Fibroblast of pulmonary artery (primary cell): ENCODE measurements at regions not wholly inside any gene's neighbourhood (a gene's known extent, or its start where the extent isn't known, plus 50 kb on each side); places are given as distances from the start of the nearest gene placed in this dataset.

Experiments used
- DNase-seq: peaks from one replicate; pipeline ENCODE4 v3.0.0-alpha.2; 2010; ENCODE audit warnings: low read depth
- H3K4me3 ChIP-seq: replicated peaks from 2 replicates; pipeline ENCODE4 v1.5.1; 2011; ENCODE audit warnings: low read depth, mild to moderate bottlenecking, control low read depth, low read length, moderate library complexity
- TF ChIP-seq, protein P1 (sequence below): IDR thresholded peaks from 2 replicates; pipeline ENCODE4 v1.5.1; 2011; ENCODE audit warnings: mild to moderate bottlenecking, control low read depth, low read length, inconsistent platforms; ENCODE audit errors: missing control alignments

- TF ChIP-seq, protein P1, sequence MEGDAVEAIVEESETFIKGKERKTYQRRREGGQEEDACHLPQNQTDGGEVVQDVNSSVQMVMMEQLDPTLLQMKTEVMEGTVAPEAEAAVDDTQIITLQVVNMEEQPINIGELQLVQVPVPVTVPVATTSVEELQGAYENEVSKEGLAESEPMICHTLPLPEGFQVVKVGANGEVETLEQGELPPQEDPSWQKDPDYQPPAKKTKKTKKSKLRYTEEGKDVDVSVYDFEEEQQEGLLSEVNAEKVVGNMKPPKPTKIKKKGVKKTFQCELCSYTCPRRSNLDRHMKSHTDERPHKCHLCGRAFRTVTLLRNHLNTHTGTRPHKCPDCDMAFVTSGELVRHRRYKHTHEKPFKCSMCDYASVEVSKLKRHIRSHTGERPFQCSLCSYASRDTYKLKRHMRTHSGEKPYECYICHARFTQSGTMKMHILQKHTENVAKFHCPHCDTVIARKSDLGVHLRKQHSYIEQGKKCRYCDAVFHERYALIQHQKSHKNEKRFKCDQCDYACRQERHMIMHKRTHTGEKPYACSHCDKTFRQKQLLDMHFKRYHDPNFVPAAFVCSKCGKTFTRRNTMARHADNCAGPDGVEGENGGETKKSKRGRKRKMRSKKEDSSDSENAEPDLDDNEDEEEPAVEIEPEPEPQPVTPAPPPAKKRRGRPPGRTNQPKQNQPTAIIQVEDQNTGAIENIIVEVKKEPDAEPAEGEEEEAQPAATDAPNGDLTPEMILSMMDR, result no peak
- no peak for DNase-seq
- H3K4me3 ChIP-seq, result no peak overlapping the region
Observed at GRCh38 chr10:6338361-6338760, 135.6 kb downstream of the PFKFB3 start.

GRCh38 chr10:6339891-6340290 lies 137.2 kb downstream of the PFKFB3 start:
- H3K4me3 ChIP-seq, result no peak overlapping the region
- TF ChIP-seq, protein P1, result no peak
- DNase-seq, result no peak

DNA sequence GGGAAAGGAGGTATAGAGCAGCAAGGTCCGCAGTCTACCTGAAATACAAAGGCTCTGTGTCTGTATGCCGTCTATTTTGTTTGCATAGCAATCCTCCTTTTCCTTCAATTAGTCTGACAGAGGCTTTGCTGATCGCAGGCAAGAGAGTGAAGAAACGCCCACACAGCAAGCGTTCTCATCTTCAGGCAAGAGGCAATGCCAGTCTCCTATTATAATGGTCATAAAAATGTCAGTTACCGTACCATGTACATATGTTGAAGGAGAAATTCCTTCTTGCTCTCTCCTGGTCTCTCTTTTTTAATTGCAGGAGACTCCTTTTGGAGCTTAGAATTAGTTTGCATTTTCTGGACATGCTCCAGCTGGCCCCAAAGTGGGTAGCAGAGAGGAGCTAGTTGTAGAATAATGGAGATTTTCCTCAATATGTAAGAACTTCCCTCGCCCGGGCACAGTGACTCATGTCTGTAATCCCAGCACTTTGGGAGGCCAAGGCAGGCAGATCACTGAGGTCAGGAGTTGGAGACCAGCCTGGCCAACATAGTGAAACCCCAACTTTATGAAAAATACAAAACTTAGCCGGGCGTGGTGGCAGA lies 139.5 kb downstream of the PFKFB3 start:
- TF ChIP-seq, protein P1, result no peak

GRCh38 chr10:6343305-6344010 lies 140.7 kb downstream of the PFKFB3 start:
- TF ChIP-seq, protein P1, result no peak
- no peak overlapping the region for H3K4me3 ChIP-seq
- DNase-seq, result no peak

More for the DNA sequence above, 139.5 kb downstream of the PFKFB3 start:
- H3K4me3 ChIP-seq, result no peak overlapping the region
- no peak for DNase-seq

DNA sequence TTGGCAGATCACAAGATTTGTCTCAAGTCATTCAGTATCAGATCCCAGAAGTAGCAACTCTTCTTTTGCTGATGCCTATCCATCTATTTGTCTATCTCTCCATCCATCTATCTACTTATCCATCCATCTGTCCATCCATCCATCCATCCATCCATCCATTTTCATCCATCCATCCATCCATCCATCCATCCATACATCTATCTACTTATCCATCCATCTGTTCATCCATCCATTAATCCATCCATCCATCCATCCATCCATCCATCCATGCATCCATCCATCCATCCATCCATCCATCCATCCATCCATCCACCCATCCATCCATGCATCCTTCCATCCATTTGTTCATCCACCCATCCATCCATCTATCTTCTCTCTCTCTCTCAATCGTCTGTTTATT lies 142.7 kb downstream of the PFKFB3 start:
- TF ChIP-seq, protein P1, result no peak
- DNase-seq, result no peak
- H3K4me3 ChIP-seq, result no peak overlapping the region

- no peak for DNase-seq
- TF ChIP-seq, protein P1, result no peak
- no peak overlapping the region for H3K4me3 ChIP-seq
Observed at GRCh38 chr10:6346631-6347030, 143.9 kb downstream of the PFKFB3 start.

GRCh38 chr10:6347391-6347951 lies 144.7 kb downstream of the PFKFB3 start:
- no peak overlapping the region for H3K4me3 ChIP-seq
- TF ChIP-seq, protein P1, result no peak
- DNase-seq, result no peak
